ENCODE measurements at regions not wholly inside any gene's neighbourhood (a gene's known extent, or its start where the extent isn't known, plus 50 kb on each side); places are given as distances from the start of the nearest gene placed in this dataset.

- TF ChIP-seq CTCF (IDR thresholded peaks at IDR 0.05), result no peak
- TF ChIP-seq POLR2A (IDR thresholded peaks at IDR 0.05), result no peak
Measured at GRCh38 chr1:55969322-55969721, 610.0 kb downstream of the PLPP3 start.

Data from testis (tissue), 2 donors.